ENCODE measurements at regions not wholly inside any gene's neighbourhood (a gene's known extent, or its start where the extent isn't known, plus 50 kb on each side); places are given as distances from the start of the nearest gene placed in this dataset.

DNA sequence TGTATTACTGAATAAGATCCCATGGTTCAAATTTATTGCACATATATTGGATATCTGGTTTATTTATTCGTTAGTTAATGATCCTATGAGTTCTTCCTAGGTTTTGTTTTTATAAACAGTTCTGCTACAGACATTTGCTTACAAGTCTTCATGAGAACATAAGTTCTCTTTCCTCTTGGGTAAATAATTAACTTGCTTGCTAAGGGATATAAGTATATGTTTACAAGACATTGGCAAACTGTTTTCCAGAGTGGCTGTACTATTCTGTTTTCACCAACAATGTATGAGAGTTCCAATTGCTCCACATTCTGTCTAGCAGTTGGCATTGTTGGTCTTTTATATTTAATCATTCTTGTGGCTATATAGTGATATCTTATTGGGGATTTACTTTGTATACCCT is 341.8 kb upstream of the GBE1 start:
- Histone ChIP-seq H4K20me1 (ENCODE audit: control insufficient read depth, insufficient read depth, low read depth, low read length) (no peaks in the 10 kb centered on the region), H3K27me3 (ENCODE audit: control insufficient read depth, low read length) (no peaks in the 10 kb centered on the region), H3K36me3 (ENCODE audit: control insufficient read depth, low read length) (no peaks in the 10 kb centered on the region), H3K9me2 (replicated peaks; ENCODE audit: control insufficient read depth, low read length) (no peaks in the 10 kb centered on the region), H3K9me3 (ENCODE audit: control insufficient read depth, insufficient read depth, low read length) (no peaks in the 10 kb centered on the region), H3K4me3 (ENCODE audit: low read length) (no peak overlapping the region), H3K79me2 (ENCODE audit: control insufficient read depth, low read length) (no peaks in the 10 kb centered on the region), H3K4me1 (ENCODE audit: control insufficient read depth, low read length) (no peaks in the 10 kb centered on the region), H3K4me2 (ENCODE audit: low read length) (no peak overlapping the region), H3F3A (ENCODE audit: control insufficient read depth, insufficient read depth) (no peaks in the 10 kb centered on the region), H3K27ac (ENCODE audit: low read depth, low read length) (no peak overlapping the region)
- TF ChIP-seq, protein P1, sequence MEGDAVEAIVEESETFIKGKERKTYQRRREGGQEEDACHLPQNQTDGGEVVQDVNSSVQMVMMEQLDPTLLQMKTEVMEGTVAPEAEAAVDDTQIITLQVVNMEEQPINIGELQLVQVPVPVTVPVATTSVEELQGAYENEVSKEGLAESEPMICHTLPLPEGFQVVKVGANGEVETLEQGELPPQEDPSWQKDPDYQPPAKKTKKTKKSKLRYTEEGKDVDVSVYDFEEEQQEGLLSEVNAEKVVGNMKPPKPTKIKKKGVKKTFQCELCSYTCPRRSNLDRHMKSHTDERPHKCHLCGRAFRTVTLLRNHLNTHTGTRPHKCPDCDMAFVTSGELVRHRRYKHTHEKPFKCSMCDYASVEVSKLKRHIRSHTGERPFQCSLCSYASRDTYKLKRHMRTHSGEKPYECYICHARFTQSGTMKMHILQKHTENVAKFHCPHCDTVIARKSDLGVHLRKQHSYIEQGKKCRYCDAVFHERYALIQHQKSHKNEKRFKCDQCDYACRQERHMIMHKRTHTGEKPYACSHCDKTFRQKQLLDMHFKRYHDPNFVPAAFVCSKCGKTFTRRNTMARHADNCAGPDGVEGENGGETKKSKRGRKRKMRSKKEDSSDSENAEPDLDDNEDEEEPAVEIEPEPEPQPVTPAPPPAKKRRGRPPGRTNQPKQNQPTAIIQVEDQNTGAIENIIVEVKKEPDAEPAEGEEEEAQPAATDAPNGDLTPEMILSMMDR (IDR thresholded peaks at IDR 0.05; ENCODE audit: low read depth, low read length, poor library complexity, severe bottlenecking): no peak
- no peak for TF ChIP-seq EZH2phosphoT487 (IDR thresholded peaks at IDR 0.05; ENCODE audit: borderline replicate concordance, low read length)

DNA sequence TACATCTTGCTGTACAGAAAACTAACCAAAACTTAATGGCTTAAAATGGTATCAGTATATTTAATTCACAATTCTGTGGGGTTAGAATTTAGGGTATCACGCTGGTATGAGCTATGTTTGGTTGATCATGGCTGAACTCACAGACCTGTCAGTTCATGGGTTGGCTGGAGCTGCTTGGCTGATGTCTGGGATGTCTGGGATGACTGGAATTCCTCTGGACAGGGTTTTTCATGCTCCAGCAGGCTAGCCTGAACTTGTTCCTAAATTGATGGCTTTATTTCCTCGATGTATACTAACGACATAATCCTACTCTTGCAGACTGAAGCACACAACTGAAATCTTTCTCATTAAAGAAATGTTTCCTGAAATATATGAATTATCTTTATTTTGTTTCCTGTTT is 338.9 kb upstream of the GBE1 start:
- no peak overlapping the region for H3K27ac ChIP-seq (ENCODE audit: low read depth, low read length)
- no peak overlapping the region for H3K4me2 ChIP-seq (ENCODE audit: low read length)

DNA sequence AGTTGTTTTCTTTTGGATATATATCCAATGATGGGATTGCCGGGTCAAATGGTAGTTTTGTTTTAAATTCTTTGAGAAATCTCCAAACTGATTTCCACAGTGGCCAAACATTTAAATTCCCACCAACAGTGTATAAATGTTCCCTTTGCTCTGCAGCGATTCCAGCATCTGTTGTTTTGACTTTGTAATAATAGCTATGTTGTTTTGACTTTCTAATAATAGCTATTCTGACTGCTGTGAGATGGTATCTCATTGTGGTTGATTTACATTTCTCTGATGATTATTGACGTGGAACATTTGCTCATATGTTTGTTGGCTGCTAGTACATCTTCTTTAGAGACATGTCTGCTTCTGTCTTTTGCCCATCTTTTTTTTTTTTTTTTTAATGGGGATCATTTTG is 332.2 kb upstream of the GBE1 start:
- Histone ChIP-seq H3K4me2 (ENCODE audit: low read length) (peak overlapping the region; percentile 30), H3K4me3 (ENCODE audit: low read length) (no peak overlapping the region)

More for the DNA sequence above, 338.9 kb upstream of the GBE1 start:
- no peaks in the 10 kb centered on the region for H3K4me1 ChIP-seq (ENCODE audit: control insufficient read depth, low read length)
- H3K9me3 ChIP-seq (ENCODE audit: control insufficient read depth, insufficient read depth, low read length): no peaks in the 10 kb centered on the region
- TF ChIP-seq EZH2phosphoT487 (IDR thresholded peaks at IDR 0.05; ENCODE audit: borderline replicate concordance, low read length): no peak
- TF ChIP-seq, protein P1 (IDR thresholded peaks at IDR 0.05; ENCODE audit: low read depth, low read length, poor library complexity, severe bottlenecking): no peak
- no peaks in the 10 kb centered on the region for H3K36me3 ChIP-seq (ENCODE audit: control insufficient read depth, low read length)
- H3K4me3 ChIP-seq (ENCODE audit: low read length): no peak overlapping the region
- no peaks in the 10 kb centered on the region for H3K27me3 ChIP-seq (ENCODE audit: control insufficient read depth, low read length)
- H3K79me2 ChIP-seq (ENCODE audit: control insufficient read depth, low read length): no peaks in the 10 kb centered on the region
- no peaks in the 10 kb centered on the region for H3F3A ChIP-seq (ENCODE audit: control insufficient read depth, insufficient read depth)
- H4K20me1 ChIP-seq (ENCODE audit: control insufficient read depth, insufficient read depth, low read depth, low read length): no peaks in the 10 kb centered on the region
- H3K9me2 ChIP-seq (replicated peaks; ENCODE audit: control insufficient read depth, low read length): no peaks in the 10 kb centered on the region

More for the DNA sequence above, 332.2 kb upstream of the GBE1 start:
- no peaks in the 10 kb centered on the region for H3K36me3 ChIP-seq (ENCODE audit: control insufficient read depth, low read length)
- no peaks in the 10 kb centered on the region for H3K9me3 ChIP-seq (ENCODE audit: control insufficient read depth, insufficient read depth, low read length)
- H3K27me3 ChIP-seq (ENCODE audit: control insufficient read depth, low read length): no peaks in the 10 kb centered on the region
- no peaks in the 10 kb centered on the region for H3K79me2 ChIP-seq (ENCODE audit: control insufficient read depth, low read length)
- H3K4me1 ChIP-seq (ENCODE audit: control insufficient read depth, low read length): peaks cover 14% of the 10 kb centered on the region
- H4K20me1 ChIP-seq (ENCODE audit: control insufficient read depth, insufficient read depth, low read depth, low read length): no peaks in the 10 kb centered on the region
- H3K27ac ChIP-seq (ENCODE audit: low read depth, low read length): no peak overlapping the region
- no peaks in the 10 kb centered on the region for H3F3A ChIP-seq (ENCODE audit: control insufficient read depth, insufficient read depth)
- H3K9me2 ChIP-seq (replicated peaks; ENCODE audit: control insufficient read depth, low read length): no peaks in the 10 kb centered on the region
- TF ChIP-seq EZH2phosphoT487 (IDR thresholded peaks at IDR 0.05; ENCODE audit: borderline replicate concordance, low read length): no peak
- TF ChIP-seq, protein P1 (IDR thresholded peaks at IDR 0.05; ENCODE audit: low read depth, low read length, poor library complexity, severe bottlenecking): no peak
